ENCODE measurements at regions not wholly inside any gene's neighbourhood (a gene's known extent, or its start where the extent isn't known, plus 50 kb on each side); places are given as distances from the start of the nearest gene placed in this dataset.

DNA sequence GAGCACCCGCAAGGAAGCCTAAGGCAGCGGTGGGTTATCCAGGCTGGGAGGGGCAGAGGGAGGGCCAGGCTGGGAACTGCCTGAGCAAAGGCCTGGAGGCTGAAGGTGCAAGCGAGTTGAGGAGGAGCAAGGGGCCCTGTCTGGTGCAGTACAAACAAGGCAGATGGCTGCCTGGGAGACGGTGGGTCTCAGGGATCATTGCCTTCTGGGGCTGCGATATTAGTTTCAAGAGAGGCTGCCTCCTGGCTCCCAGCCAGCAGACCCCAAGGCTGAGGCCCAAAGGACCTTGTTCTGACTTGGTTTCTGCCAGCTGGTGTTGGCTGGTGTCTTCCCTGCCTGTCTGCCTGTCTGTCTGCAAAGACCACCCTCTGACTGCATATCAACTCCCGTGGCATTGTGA lies 154.0 kb downstream of the IRF8 start:
- no TSS peak for BruUV-seq (replicated peaks)
- POLR2A ChIA-PET = no interaction called here
- intact Hi-C loops (cut with micrococcal nuclease) = no loop called here
- Histone ChIP-seq H3K9me3 (ENCODE audit: control insufficient read depth in 1 of 2, insufficient read depth in 1 of 2, low read depth in 1 of 2, low read length in 2 of 2) (no peaks in the 10 kb centered on the region), H3K4me2 (ENCODE audit: low read length) (no peak overlapping the region), H4K20me1 (ENCODE audit: insufficient read depth) (no peaks in the 10 kb centered on the region), H3K9ac (ENCODE audit: low read length) (no peak overlapping the region), H3K9me2 (ENCODE audit: insufficient read depth) (no peaks in the 10 kb centered on the region), H3K4me1 (ENCODE audit: control insufficient read depth in 1 of 2, insufficient read depth in 2 of 2, low read length in 2 of 2) (no peaks in the 10 kb centered on the region), H3K27me3 (ENCODE audit: insufficient read depth, low read length) (peaks cover 23% of the 10 kb centered on the region), H3K27ac (ENCODE audit: low read depth, low read length) (no peak overlapping the region), H3K36me3 (ENCODE audit: control insufficient read depth in 1 of 2, insufficient read depth in 2 of 2, low read length in 2 of 2) (no peaks in the 10 kb centered on the region), H2AFZ (ENCODE audit: low read depth, low read length, poor library complexity, severe bottlenecking) (no peak overlapping the region), H3K4me3 (replicated peaks in 1 of 2; ENCODE audit: low read depth in 1 of 2, low read length in 2 of 2) (no peak overlapping the region), H3K79me2 (ENCODE audit: insufficient read depth, low read length) (no peaks in the 10 kb centered on the region)
- no peak for TF ChIP-seq JUND (IDR thresholded peaks at IDR 0.05)
- no peak for TF ChIP-seq SP1 (IDR thresholded peaks at IDR 0.05; ENCODE audit: low read depth)
- TF ChIP-seq CEBPB (IDR thresholded peaks at IDR 0.05; ENCODE audit: low read depth) = no peak
- no peak for TF ChIP-seq EZH2 (IDR thresholded peaks at IDR 0.05)
- TF ChIP-seq ATF3 (IDR thresholded peaks at IDR 0.05) = no peak
- no peak for TF ChIP-seq YY1 (IDR thresholded peaks at IDR 0.05; ENCODE audit: extremely low read depth, insufficient replicate concordance, low read depth, low read length)
- TF ChIP-seq ELF1 (IDR thresholded peaks at IDR 0.05; ENCODE audit: borderline replicate concordance, low read depth) = no peak
- TF ChIP-seq CTCF (IDR thresholded peaks at IDR 0.05 in 2 of 3, conservative IDR thresholded peaks at IDR 0.05 in 1 of 3; ENCODE audit: borderline replicate concordance in 1 of 3, insufficient read depth in 1 of 3, low read depth in 2 of 3, low read length in 2 of 3) = no peak
- TF ChIP-seq MAX (IDR thresholded peaks at IDR 0.05) = no peak
- no peak for TF ChIP-seq SRF (IDR thresholded peaks at IDR 0.05; ENCODE audit: low read depth)
- no peak for TF ChIP-seq RAD21 (IDR thresholded peaks at IDR 0.05; ENCODE audit: low read depth)
- TF ChIP-seq ZFX (IDR thresholded peaks at IDR 0.05) = no peak
- TF ChIP-seq TCF7L2 (IDR thresholded peaks at IDR 0.05; ENCODE audit: borderline replicate concordance, extremely low read depth, insufficient read depth, insufficient read length) = no peak
- no peak for TF ChIP-seq EZH2phosphoT487 (IDR thresholded peaks at IDR 0.05; ENCODE audit: borderline replicate concordance)
- TF ChIP-seq EGR1 (IDR thresholded peaks at IDR 0.05; ENCODE audit: low read depth) = no peak
- no peak for TF ChIP-seq CBX3 (IDR thresholded peaks at IDR 0.05; ENCODE audit: low read depth)
- TF ChIP-seq REST (IDR thresholded peaks at IDR 0.05; ENCODE audit: low read depth) = no peak
- no peak for TF ChIP-seq POLR2AphosphoS5 (IDR thresholded peaks at IDR 0.05; ENCODE audit: low read depth, low read length)
- TF ChIP-seq ZNF274 (IDR thresholded peaks at IDR 0.05; ENCODE audit: low read depth, low read length) = no peak
- ATAC-seq (no peak), DNase-seq (ENCODE audit: low read depth, low spot score) (no peak)
- RAD21 ChIA-PET (ENCODE audit: low non-redundant PET in 1 of 2, low total read pairs in 2 of 2, uncharacterized antibody in 2 of 2, unreplicated experiment in 2 of 2) = interaction anchor here in 1 of 2 experiments (0.6 kb wide), 1 partner anchor 575 kb away, joined by 3 read pairs; no protein-coding TSS in a partner anchor
- CTCF ChIA-PET = interaction anchor here (1.5 kb wide), 1 partner anchor 9 kb away, joined by 4 read pairs; no protein-coding TSS in a partner anchor
